A673 (cell line): ENCODE measurements at regions not wholly inside any gene's neighbourhood (a gene's known extent, or its start where the extent isn't known, plus 50 kb on each side); places are given as distances from the start of the nearest gene placed in this dataset.

Experiments used
- BruUV-seq: library from RNA; stranded (reverse); fragments of 400-500 nt; replicated peaks from 2 replicates; lab custom pipeline; 2021; lab: Mats Ljungman, UMichigan
- CTCF ChIA-PET: fragments of 300-600 bp; sonication (Branson Sonifier 250); formaldehyde crosslinking; loops from one replicate; lab custom pipeline; 2022; ENCODE audit warnings: antibody characterized with exemption; lab: Charles Lee
- POLR2A ChIA-PET: fragments of 300-600 bp; sonication (Branson Sonifier 250); formaldehyde crosslinking; loops from one replicate; lab custom pipeline; 2022; ENCODE audit warnings: antibody characterized with exemption; ENCODE audit not compliant: low non-redundant PET; lab: Charles Lee
- DNase-seq: peaks from one replicate; pipeline ENCODE4 v3.0.0-alpha.2; 2015; ENCODE audit warnings: low spot score
- H3K27ac ChIP-seq: fragments of 200-600 bp; sonication (generic); 2 replicates; pipeline ENCODE4 v1.5.1; 2016; ENCODE audit warnings: mixed run types, low read depth, mild to moderate bottlenecking, mixed read lengths, antibody characterized with exemption, low read length; ENCODE audit not compliant: poor library complexity, severe bottlenecking
- H3K27me3 ChIP-seq: fragments of 200-600 bp; sonication (generic); replicated peaks from 2 replicates; pipeline ENCODE4 v1.6.1; 2017; ENCODE audit warnings: mixed run types, low read depth, mild to moderate bottlenecking, mixed read lengths, antibody characterized with exemption, low read length; ENCODE audit not compliant: insufficient read depth, poor library complexity
- H3K36me3 ChIP-seq: fragments of 200-600 bp; sonication (generic); 2 replicates; pipeline ENCODE4 v1.6.1; 2016; ENCODE audit warnings: mixed run types, mild to moderate bottlenecking, mixed read lengths, antibody characterized with exemption, low read length; ENCODE audit not compliant: insufficient read depth, poor library complexity, severe bottlenecking
- H3K4me1 ChIP-seq: fragments of 200-600 bp; sonication (generic); 2 replicates; pipeline ENCODE4 v1.6.1; 2017; ENCODE audit warnings: mixed run types, mild to moderate bottlenecking, mixed read lengths, antibody characterized with exemption, low read length; ENCODE audit not compliant: insufficient read depth, poor library complexity, severe bottlenecking
- H3K4me3 ChIP-seq: fragments of 200-600 bp; sonication (generic); 2 replicates; pipeline ENCODE4 v1.5.1; 2016; ENCODE audit warnings: low read depth, mixed run types, mild to moderate bottlenecking, mixed read lengths, low read length; ENCODE audit not compliant: poor library complexity, severe bottlenecking
- H3K9me3 ChIP-seq: fragments of 200-600 bp; sonication (generic); 2 replicates; pipeline ENCODE4 v1.6.1; 2016; ENCODE audit warnings: mixed run types, low read depth, mild to moderate bottlenecking, mixed read lengths, antibody characterized with exemption, low read length; ENCODE audit not compliant: poor library complexity, severe bottlenecking
- EZH2 ChIP-seq: fragments of 200-600 bp; sonication (generic); IDR thresholded peaks from 2 replicates; pipeline ENCODE4 v1.6.1; 2017; ENCODE audit warnings: borderline replicate concordance, low read depth, mild to moderate bottlenecking, mixed read lengths, antibody characterized with exemption, low read length; ENCODE audit not compliant: poor library complexity, severe bottlenecking
- intact Hi-C: fragments of 100-400 bp; cut with micrococcal nuclease; formaldehyde crosslinking; loops from one replicate; pipeline ENCODE4 v1.10.0; 2022; ENCODE audit not compliant: unreplicated experiment
- TF ChIP-seq, protein P1 (sequence below): fragments of 300-800, 200-600 bp; sonication (generic); conservative IDR thresholded peaks from 2 replicates; pipeline ENCODE4 v1.5.1; 2017; ENCODE audit warnings: low read depth, mild to moderate bottlenecking, antibody characterized with exemption, low read length, moderate library complexity, mixed read lengths

- H3K4me1 ChIP-seq, result no peaks in the 10 kb centered on the region
- H3K4me3 ChIP-seq, result no peak overlapping the region
- ChIA-PET POLR2A (no interaction called here), CTCF (no interaction called here)
- TF ChIP-seq, protein P1, sequence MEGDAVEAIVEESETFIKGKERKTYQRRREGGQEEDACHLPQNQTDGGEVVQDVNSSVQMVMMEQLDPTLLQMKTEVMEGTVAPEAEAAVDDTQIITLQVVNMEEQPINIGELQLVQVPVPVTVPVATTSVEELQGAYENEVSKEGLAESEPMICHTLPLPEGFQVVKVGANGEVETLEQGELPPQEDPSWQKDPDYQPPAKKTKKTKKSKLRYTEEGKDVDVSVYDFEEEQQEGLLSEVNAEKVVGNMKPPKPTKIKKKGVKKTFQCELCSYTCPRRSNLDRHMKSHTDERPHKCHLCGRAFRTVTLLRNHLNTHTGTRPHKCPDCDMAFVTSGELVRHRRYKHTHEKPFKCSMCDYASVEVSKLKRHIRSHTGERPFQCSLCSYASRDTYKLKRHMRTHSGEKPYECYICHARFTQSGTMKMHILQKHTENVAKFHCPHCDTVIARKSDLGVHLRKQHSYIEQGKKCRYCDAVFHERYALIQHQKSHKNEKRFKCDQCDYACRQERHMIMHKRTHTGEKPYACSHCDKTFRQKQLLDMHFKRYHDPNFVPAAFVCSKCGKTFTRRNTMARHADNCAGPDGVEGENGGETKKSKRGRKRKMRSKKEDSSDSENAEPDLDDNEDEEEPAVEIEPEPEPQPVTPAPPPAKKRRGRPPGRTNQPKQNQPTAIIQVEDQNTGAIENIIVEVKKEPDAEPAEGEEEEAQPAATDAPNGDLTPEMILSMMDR, result no peak
- TF ChIP-seq EZH2, result no peak
- no peaks in the 10 kb centered on the region for H3K27me3 ChIP-seq
- no peak overlapping the region for H3K27ac ChIP-seq
- no peak for DNase-seq
- H3K36me3 ChIP-seq, result no peaks in the 10 kb centered on the region
- intact Hi-C loops, result no loop called here
- no TSS peak for BruUV-seq
- H3K9me3 ChIP-seq, result no peaks in the 10 kb centered on the region
Observed at GRCh38 chr7:124191030-124191429, 158.2 kb upstream of the TMEM229A start.

- no peaks in the 10 kb centered on the region for H3K27me3 ChIP-seq
- H3K36me3 ChIP-seq, result no peaks in the 10 kb centered on the region
- BruUV-seq, result no TSS peak
- H3K27ac ChIP-seq, result no peak overlapping the region
- TF ChIP-seq, protein P1, result no peak
- no peak for TF ChIP-seq EZH2
- H3K4me1 ChIP-seq, result no peaks in the 10 kb centered on the region
- no peak overlapping the region for H3K4me3 ChIP-seq
- ChIA-PET POLR2A (no interaction called here), CTCF (no interaction called here)
- no peak for DNase-seq
- intact Hi-C loops, result no loop called here
- no peaks in the 10 kb centered on the region for H3K9me3 ChIP-seq
Observed at GRCh38 chr7:124188576-124188975, 155.7 kb upstream of the TMEM229A start.

- no peak overlapping the region for H3K27ac ChIP-seq
- BruUV-seq, result no TSS peak
- TF ChIP-seq, protein P1, result no peak
- TF ChIP-seq EZH2, result no peak
- no peaks in the 10 kb centered on the region for H3K4me1 ChIP-seq
- no peaks in the 10 kb centered on the region for H3K9me3 ChIP-seq
- intact Hi-C loops, result no loop called here
- POLR2A ChIA-PET, result no interaction called here
- no peak overlapping the region for H3K4me3 ChIP-seq
- CTCF ChIA-PET, result no interaction called here
- H3K27me3 ChIP-seq, result no peaks in the 10 kb centered on the region
- H3K36me3 ChIP-seq, result no peaks in the 10 kb centered on the region
- no peak for DNase-seq
Observed at GRCh38 chr7:124187962-124188361, 155.1 kb upstream of the TMEM229A start.
